Smooth muscle cell of the brain vasculature (primary cell): ENCODE measurements at regions not wholly inside any gene's neighbourhood (a gene's known extent, or its start where the extent isn't known, plus 50 kb on each side); places are given as distances from the start of the nearest gene placed in this dataset.
A peak's percentile ranks its signal among the peaks of the same experiment; 100 is the strongest.

Experiments
- DNase-seq: peaks from one replicate; pipeline ENCODE4 v3.0.0-alpha.2; 2012; ENCODE audit warnings: low read depth, low spot score

DNA sequence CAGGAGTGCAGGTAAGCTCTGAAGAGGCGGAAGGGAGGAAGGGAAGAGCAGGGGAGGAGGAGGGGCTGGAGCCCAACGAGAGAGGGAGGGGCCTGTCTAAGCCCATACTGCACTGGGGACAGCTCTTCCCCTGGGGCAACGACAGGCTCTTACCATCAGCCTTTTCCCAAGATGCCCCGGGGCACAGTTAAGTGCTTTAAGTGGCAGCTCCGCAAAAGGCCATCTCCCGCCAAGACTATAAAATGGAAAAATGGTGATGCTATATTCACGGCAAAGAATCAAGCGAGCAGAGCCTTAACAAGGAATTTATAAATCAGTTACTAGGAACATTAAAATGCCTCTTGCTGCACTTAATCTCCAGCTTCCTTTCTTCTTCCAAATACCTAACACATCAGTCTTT lies 110.2 kb upstream of the NLRP1 start:
- no peak for DNase-seq

DNA sequence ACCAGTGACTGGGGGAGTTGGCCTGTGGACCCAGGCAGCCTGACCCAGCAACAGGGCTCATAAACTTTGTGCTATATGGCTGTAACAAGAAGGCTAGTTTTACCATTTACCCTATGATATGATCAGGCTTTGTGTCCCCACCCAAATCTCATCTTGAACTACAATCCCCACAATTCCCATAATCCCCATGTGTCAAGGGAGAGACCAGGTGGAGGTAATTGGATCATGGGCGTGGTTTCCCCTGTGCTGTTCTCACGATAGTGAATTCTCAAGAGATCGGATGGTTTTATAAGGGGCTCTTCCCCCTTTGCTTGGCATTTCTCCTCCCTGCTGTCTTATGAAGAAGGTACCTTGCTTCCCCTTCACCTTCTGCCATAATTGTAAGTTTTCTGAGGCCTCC lies 111.2 kb upstream of the NLRP1 start:
- no peak for DNase-seq

DNA sequence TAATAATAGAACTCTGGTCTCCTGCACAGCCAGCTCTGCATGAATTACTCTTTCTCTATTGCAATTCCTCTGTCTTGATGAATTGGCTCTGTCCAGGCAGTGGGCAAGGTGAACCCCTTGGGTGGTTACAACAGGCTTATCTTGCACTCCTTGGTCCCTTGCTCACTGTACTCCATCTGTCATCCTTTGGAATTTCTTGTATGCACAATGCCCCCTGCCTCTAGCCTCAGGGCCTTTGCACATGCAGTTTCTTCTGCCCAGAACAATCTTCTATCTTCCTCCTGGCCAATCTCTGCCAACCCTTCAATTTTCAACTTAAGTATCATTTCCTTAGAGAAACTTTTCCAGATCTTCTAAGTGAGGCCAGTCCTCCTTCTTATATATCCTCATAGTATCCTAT lies 114.7 kb upstream of the NLRP1 start:
- no peak for DNase-seq

DNA sequence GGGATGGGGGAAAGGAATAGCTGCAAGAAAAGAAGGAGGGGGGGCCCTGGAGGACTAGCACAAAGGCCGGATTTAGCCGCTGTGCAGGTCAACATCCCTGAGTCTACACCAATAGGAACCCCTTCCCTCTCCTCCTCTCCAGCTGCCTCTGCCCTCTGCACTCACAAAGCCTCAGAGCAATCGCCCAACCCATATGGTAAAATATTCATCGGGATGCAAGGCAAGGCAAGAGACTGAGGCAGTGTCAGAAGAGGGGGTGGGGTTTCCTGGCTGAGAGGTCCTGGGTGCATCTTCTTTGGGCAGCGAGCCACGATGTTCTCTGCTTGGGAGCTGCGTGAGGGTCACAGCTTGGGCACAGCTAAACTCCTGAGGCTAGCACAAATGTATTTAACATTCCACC lies 115.5 kb upstream of the NLRP1 start:
- DNase-seq = no peak

DNA sequence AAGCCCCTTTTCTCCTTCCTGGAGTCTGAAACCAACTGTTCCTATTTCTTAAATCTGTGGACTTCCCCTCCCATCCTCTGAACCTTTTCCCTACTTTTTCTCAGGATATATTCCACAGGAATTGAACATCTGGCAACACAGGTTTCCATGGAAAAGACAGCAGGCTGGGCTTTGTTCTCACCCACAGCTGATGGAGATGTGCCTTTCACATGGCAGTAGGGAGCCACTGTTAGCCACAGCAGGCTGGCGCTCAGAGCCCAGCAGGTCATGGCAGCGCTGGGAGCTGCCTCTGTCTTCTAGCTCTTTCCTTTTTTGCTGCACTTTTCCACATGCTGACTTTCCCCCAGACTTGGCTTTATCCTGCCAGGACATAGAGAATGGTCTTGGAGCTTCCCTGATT lies 116.4 kb upstream of the NLRP1 start:
- no peak for DNase-seq

DNA sequence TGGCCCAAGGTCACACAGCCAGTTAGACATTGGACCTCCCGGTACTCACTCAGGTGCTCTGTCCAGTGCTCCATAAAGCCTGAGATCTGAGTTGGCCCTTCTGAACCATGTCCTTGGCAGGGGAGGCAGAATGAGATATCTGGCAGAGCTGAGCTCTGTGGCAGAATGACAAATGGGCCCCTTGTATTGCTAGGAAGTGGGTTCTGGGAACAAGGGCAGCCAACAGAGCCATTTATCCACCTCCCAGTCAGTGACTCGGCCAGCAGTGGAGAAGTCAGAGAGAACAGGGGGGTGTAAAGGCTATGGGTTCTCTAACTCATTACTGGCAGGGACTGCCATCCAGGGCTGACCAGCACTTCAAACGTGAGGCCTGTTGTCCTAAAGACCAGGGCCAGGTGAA lies 117.1 kb upstream of the NLRP1 start:
- DNase-seq = no peak

DNA sequence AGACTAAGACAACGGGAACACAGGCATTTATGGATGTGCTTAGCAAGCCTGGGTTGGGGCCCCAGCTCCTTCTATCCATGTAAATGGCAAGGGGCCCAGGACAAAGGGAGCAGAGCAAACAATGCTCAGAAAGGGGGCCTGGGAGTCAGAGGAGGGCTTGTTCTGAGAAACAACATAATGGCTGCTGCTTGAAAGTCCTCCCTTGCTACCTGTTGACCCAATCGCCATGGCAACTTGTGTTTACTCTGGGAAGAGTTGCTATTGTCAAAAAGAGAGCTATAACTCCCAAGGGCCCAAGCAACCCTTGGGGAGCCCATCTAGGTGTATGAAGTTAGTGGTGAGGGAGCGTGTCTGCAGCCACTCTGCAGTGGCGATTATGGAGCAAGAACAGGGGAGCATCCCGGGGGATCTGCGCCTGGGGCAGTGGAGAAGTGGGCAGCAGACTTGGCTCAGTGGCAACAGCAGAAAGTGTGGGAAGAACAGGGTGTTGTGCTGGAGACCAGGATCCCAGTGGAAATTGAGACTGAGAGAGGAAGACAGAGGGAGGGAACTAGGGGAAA lies 118.7 kb upstream of the NLRP1 start:
- no peak for DNase-seq

DNA sequence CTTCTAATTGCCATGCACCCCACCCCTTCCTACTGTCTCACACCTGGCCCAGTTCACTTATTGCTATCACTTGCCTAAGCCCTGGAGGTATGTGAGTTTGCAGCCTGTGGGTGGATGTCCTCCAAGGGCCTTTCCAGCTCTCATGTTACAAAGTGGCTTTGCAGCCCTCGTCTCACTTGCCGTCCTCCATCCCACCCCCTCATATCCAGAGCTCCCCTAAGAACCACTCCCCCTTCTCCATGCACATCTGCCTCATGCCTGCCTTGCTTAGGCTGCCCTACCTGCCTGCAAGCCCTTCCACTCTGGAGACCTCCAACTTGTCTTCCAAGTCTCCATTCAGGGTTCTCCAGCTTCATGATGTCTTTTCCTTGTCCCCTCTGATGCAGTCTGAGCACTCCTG lies 119.4 kb upstream of the NLRP1 start:
- DNase-seq = no peak

DNA sequence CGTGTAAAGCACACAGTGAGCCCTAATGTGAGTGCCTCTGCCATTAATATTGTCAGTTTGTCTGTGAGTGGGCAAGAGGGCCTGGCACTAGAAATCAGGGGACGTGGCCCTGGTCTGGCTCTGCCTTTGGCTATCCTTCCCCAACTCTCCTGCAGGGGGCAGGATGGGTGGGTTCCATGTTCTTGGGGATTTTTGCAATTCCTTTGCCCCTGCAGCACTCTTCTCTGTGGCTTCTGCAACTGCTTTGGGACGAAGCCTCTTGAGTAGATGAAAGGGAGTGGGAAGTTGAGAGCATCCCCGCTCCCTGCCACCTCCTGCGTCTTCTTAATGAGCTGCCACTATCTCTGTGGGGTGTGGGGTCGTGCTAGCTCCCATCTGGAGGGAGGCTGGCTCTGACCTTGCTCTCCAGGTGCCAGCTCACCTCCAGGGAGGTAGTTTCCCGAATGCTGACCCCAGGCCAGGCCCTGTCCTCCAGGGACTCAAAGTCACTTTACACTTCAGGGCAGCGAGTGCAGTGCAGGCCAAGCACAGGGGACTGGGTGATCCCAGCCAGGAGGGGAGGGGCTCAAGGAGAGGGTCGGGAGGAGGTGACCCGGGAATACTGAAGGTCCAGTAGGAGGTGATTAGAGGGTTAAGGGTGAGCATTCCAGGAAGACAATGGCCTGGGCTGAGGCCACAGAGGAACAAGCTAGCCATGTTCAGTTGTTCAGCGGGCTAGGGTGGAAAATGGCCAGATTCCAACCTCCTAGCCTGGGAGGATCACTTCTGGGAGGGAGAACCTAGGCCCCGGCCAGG lies 121.0 kb upstream of the NLRP1 start:
- DNase-seq = no peak

DNA sequence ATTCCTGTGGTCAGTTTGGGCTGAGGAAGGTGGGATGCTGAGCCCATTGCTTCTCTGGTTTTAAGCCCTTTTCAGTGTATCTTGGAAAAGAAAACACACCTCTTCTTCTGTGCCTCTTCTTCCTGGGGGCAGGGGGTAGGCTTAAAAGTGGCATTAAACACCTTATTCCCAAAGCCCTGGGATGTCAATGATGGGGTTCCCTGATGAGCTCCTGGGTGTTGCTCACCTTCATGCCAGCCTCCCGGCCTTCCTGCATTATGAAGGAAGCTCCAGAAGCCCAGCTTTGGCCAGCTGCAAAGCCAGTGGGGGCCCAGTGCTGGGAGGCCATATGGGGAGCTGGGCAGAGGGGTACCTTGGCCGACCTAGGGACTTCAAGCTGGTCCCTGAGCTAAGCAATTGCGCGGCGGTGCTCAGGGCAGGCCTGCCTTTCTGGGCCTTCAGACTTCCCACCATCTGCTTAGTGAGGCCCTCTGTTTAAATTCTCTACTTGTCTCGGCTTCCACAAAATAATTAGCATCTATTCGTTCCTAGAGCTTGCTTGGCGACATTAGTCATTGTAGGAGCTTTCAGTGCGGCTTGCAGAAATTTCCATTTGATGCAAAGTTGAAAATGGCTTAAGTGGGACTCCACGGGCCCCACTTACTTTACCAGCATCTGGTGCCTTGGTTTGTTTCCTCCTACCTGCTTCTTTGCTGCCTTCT lies 121.7 kb upstream of the NLRP1 start:
- DNase-seq = no peak

DNA sequence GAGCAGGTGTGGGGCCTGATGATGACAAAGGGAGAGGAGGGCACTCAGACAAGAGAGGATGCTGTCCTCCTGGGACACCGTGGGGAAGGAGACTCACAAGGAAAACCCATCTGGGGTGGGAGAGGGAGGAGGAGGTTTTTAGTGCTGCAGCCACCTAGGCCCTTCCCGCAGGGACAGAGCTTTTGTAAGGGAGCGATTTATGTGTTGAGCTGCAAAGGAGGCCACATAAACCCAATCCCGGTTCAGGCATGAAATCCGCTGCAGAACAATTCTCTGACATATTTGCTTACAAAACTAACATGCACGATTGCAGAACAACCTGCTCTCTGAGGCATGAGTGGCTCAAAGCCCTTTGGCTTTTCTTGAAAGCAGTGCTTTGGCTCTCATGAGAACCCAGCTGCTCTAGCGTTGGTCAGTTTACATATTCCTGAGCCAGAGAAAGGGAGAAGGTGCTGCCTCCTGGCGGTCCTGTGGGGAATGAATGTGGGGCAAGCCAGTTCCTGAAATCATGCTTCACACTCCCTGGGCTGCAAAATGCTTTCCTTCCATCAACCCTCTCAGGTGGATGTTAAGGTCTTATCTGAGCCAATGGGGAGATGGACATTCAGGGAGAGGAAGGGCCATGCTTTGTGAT lies 122.4 kb upstream of the NLRP1 start:
- peak; percentile 4 for DNase-seq

DNA sequence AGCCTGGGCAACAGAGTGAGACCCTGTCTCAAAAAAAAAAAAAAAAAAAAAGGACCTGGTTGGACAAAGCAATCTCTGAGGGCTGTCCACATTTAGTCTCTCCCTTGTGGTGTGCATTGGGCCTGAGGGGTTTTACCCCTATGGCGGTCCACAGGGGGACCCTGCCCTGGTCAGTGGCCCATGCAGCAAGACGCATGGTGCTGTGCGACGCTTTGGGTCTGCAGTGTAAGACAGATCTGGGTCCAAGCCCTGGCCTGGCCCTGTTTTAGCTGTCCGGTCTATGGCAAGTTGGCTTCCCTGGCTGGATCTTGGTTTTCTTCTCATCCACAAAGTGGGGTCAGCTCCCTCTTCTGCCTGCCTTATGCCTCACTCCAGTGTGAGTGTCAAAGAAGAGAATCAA lies 123.2 kb upstream of the NLRP1 start:
- no peak for DNase-seq

DNA sequence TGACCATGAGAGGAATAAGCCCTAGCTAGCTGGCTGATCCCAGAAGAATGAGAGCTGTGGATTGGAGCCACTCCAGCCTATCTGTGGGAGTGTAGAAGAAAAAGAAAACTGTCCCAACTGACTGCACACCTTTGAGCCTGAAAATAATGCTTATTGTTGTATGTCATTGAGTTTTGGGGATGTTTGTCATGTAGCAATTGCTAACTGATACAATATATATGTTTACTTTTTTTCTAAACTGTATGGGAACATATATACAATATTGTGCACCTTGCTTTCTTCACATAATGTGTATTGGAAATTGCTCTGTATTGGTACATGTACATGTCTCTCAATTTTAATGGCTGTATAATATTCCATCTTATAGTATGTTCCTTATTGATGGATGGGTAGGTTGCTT lies 124.0 kb upstream of the NLRP1 start:
- no peak for DNase-seq

DNA sequence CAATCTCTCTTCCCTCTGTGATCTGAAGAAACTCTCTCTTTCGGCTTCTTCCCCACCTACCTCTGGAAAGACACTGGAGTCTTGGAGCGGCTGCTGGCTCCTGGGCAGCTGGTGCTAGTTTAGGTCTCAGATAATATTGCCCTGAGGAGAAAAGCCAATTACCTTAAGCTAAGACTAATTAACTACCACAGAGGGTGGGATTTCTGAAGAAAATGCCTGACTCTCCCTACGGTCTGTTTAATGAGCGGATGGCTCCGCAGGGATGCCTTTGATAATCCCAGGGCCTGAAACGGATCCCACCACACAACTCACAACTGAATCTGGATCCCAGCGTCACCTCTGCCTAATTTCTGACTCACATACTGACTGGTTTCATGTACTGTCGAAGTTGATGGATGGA lies 127.0 kb upstream of the NLRP1 start:
- no peak for DNase-seq

DNA sequence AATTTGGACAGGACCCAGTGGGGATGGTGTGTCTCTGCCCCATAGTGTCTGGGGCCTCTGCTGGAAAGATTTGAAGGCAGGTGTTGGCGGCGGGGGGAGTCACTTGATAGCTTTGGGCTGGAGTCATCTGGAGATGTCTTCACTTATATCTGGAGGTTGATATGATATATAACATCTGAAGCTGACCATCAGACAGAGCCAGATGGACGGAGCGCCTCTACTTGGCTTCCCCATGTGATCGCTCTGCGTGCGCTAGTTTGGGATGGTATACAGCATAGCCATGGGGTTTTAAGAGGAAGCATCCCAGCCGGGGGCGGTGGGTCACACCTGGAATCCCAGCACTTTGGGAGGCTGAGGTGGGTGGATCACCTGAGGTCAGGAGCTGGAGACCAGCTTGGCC lies 130.7 kb upstream of the NLRP1 start:
- DNase-seq = no peak

DNA sequence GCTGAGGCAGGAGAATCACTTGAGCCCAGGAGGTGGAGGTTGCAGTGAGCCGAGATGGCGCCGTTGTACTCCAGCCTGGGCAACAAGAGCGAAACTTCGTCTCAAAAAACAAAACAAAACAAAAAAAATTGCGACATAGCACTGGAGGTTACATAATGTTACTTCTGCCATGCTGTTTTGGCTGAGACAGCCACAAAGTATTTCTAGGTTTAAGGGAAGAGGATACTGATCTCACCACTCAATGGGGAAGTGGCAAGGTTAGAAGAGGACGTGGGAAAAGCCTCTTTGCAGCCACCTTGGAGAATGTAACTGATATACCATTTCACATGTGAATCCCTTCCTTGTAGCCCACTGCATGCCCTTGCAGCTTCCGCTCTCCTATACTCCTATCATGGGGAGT lies 131.2 kb upstream of the NLRP1 start:
- DNase-seq = no peak

DNA sequence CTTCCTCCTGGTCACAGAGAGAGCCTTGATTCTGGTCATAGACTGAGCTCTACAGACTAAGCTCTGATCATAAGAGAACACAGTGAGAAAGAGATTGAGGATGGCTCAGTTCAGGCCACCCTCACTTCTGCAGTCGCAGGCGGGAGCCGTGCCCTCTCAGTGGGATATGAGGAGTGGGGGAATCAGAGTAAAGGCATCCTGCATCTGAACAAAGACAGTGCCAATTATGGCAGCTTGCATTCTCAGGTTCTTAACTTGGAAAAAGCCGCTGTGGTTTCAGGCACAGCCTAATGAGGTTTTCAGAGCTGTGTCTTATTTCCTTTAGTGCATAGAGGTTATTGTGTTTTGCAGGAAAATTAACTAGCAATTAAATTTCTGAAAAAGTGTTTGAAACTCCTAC lies 134.4 kb upstream of the NLRP1 start:
- DNase-seq = no peak

DNA sequence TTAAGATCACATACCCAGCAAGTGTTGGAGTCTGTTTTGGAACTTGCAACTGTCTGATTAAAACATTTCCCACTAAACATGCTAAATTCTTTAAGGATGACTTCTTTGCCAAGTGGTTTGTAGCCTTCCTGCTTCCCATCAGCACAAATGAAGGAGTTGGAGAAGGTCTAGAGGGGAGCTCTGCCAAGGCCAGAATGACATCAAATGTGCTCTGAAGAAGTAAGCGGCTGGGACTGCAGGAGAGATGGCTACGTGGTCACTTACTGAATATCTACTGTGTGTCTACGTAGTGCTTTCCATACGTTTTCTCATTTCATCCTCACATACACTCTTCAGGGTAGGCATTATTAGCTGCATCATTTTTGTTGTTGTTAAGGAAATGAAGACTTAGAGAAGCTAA lies 135.7 kb upstream of the NLRP1 start:
- DNase-seq = no peak

DNA sequence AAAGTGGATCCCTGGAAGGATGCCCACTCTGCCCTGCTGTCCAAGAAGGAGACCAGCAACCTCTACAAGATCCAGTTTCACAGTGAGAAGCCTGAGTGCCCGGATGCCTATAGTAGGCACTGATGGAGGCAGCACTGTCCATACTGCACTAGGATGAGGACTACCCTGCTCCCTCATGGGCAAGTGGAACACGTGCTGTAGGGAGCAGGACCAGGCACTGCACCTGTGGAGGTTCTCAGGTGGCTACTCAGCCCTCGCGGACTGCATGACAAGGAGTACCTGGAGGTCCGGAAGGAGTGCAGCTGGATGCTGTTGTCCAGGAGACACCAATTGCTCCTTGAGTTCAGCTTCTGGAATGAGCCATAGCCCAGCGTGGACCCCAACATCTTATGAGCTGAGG lies 146.1 kb upstream of the NLRP1 start:
- DNase-seq = no peak

DNA sequence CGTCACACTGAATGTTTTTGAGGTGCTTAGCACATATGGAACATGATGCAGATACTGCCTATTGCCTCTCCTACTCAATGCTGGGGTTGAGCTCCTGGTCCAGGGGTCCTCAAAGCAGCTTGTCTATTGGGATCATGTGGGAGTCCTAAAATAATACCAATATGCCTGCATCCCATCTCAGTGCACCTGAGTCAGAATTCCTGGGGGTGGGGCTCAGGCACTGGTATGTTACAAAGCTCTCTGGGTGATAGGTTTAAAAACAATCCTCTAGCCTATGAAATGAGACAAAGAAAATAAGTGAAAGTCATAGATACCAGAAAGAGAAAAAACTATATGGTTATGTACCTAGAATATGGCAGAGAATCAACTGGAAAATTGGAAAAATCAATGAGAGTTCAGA lies 156.6 kb upstream of the NLRP1 start:
- no peak for DNase-seq

DNA sequence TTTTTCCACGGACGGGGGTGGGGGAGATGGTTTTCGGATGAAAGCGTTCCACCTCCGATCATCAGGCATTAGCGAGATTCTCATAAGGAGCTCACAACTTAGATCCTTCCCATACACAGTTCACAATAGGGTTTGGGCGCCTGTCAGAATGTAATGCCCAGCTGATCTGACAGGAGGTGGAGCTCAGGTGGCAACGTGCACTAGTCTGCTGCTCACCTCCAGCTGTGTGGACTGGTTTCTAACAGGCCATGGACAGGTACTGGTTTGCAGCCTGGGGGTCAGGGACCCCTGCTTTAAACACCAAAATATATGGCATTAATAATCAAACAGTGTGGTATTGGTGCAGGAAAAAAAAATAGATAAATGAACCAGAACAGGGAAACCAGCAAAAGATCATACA lies 157.5 kb upstream of the NLRP1 start:
- no peak for DNase-seq

DNA sequence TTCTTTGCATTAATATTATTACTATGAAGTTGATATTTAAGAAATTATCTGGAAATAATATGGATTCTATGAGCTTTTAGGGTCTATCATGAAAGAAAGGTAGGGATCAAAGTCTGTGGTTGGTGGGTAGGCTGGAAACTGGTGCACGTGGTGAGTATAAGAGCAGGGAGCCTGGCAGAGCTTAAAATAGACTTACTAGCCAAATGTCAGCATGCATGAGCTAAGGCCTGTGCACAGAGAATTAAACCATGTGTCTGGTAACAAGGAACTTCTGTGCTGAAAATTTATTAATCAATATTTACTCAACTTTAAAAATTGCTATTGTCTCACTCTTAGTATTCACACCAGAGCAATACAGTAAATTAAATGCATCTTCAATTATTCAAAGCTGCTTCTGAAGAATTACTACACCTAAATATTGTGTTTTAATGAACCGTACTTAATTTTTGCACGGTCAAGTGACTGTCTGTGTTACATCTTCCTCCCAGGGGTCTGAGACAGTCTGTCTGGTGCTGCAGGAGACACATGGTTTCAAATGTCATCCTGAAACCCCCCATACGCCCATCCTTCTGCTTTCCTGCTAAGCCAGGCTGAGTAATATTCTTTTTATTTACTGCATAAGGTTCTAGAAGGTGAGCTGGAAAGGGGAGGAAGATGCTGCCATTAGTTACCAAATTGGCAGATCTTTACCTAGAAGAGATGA lies 161.0 kb upstream of the NLRP1 start:
- no peak for DNase-seq
